NB4 (cell line): ENCODE measurements at regions not wholly inside any gene's neighbourhood (a gene's known extent, or its start where the extent isn't known, plus 50 kb on each side); places are given as distances from the start of the nearest gene placed in this dataset.

Source experiments
- DNase-seq: peaks from one replicate; pipeline ENCODE4 v3.0.0; 2010; ENCODE audit warnings: low read depth
- H3K4me3 ChIP-seq: one replicate; pipeline ENCODE4 v1.5.1; 2011; ENCODE audit warnings: mild to moderate bottlenecking, low read depth, low read length, moderate library complexity
- MYC ChIP-seq: IDR thresholded peaks from 2 replicates; pipeline ENCODE4 v1.6.1; 2011; ENCODE audit warnings: low read depth, low read length
- POLR2A ChIP-seq: IDR thresholded peaks from 2 replicates; pipeline ENCODE4 v1.6.1; 2011; ENCODE audit warnings: mild to moderate bottlenecking; ENCODE audit not compliant: insufficient read length; ENCODE audit errors: extremely low read depth
- TF ChIP-seq, protein P1 (sequence below): IDR thresholded peaks from one replicate; pipeline ENCODE4 v1.5.1; 2012; ENCODE audit warnings: low read depth, low read length
- TF ChIP-seq, protein P2 (sequence below): IDR thresholded peaks from 2 replicates; pipeline ENCODE4 v1.6.1; 2011; ENCODE audit warnings: low read depth, low read length

DNA sequence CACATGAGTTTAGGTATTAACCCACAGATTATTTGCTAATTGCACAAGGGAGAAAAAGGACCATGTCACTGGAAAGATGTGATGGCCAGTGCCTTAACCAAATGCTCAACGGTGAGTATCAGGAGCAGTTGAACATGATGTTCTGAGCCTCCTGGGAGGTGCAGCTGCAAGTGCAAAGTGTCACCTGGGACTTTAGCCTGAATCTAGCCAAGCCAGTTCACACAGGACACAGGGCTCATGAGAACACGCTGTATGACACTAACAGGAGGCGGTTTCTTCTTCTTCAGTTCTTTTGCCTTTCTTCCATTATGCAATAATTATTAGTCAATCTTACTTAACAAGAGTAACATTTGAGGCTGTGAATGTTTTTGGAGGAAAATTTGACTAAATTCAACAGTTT, 225.3 kb downstream of the THBS2 start:
- no peak overlapping the region for H3K4me3 ChIP-seq
- TF ChIP-seq, protein P1, sequence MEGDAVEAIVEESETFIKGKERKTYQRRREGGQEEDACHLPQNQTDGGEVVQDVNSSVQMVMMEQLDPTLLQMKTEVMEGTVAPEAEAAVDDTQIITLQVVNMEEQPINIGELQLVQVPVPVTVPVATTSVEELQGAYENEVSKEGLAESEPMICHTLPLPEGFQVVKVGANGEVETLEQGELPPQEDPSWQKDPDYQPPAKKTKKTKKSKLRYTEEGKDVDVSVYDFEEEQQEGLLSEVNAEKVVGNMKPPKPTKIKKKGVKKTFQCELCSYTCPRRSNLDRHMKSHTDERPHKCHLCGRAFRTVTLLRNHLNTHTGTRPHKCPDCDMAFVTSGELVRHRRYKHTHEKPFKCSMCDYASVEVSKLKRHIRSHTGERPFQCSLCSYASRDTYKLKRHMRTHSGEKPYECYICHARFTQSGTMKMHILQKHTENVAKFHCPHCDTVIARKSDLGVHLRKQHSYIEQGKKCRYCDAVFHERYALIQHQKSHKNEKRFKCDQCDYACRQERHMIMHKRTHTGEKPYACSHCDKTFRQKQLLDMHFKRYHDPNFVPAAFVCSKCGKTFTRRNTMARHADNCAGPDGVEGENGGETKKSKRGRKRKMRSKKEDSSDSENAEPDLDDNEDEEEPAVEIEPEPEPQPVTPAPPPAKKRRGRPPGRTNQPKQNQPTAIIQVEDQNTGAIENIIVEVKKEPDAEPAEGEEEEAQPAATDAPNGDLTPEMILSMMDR: no peak
- TF ChIP-seq, protein P2, sequence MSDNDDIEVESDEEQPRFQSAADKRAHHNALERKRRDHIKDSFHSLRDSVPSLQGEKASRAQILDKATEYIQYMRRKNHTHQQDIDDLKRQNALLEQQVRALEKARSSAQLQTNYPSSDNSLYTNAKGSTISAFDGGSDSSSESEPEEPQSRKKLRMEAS: no peak
- TF ChIP-seq MYC (no peak), POLR2A (no peak)
- no peak for DNase-seq

DNA sequence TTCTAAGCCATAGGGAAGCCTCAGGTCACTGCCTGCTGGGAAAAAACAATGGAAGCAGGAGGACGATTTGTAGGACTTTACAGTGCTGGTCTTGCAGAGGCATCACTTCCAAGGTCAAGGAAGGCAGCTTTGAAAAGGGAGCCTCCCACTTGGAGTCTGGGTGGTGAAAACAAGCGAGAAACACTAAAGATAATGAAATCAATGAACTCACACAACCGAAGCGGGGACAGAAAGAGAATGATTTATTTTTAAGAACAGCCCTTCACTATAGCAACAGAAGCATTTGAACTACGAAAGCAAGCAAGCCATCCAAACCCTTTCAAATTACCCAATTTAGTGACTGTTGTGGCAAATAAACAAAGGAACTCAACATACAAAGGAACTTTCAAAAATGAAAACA, 227.5 kb downstream of the THBS2 start:
- TF ChIP-seq, protein P2: no peak
- TF ChIP-seq MYC (no peak), POLR2A (no peak)
- TF ChIP-seq, protein P1: no peak
- DNase-seq: no peak
- H3K4me3 ChIP-seq: no peak overlapping the region

DNA sequence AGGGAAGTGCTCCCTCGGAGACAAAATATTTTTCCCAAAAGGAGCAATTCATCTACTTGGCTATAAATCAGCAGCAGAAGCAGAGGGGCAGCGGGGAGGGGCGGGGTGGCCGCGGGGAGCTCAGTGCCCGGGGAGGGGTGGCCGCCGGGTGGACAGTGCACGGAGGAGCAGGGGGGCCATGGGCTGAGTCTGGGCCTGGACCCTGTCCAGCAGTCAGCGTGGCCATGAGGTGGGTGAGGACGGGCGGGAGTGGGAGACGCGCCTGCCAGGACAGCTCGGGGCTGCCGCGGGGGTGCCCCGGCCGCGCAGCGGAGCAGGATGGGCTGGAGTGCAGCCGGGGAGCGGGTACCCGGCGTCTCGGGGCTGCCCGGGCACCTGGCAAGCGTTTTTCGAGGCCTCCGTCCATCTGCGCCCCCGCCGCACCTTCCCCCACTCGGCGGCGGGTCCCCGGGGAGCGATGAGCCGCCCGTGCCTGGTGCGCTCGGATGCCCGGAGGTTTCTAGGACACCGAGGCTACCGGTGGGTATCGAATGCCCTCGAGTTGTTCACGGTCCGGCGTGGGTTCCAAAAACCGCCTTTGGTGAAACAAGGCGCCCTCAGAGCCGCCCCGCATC, 229.5 kb downstream of the THBS2 start:
- H3K4me3 ChIP-seq: no peak overlapping the region
- no peak for DNase-seq
- TF ChIP-seq, protein P2: no peak
- TF ChIP-seq POLR2A (no peak), MYC (no peak)

DNA sequence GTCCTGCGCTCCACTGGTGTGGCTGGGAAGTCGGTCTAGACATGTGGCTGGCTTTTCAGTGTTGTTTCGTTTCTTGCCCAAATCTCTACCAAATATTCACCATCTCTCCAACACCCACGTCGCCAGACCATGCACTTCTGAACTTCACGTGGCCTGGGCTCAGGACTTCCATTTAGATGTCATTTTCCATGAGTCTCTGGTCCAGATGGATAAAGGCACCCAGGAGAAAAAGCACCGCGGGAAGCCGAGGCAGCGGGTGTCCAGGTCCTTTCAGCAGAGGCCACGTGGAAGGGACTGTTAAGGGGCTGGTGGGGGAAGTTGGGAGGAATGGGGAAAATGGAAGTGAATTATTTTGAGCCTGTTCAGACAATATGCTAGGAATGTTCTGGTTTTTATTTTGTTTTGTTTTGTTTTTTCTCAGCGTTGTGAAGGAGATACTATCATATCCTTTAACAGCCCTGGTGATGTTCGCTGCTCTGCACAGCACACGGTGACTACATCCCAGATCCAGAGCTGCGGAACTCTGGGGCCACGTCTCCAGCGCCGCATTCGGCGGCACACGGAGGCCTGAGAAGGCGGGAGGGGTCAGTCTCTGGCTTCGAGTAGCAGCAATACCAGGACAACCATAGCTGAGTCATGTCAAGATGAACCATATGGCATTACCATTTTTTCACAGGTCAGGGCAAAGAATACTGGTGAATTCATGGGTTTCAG, 230.3 kb downstream of the THBS2 start:
- no peak overlapping the region for H3K4me3 ChIP-seq
- no peak for DNase-seq
- TF ChIP-seq MYC (no peak), POLR2A (no peak)
- TF ChIP-seq, protein P2: no peak
- TF ChIP-seq, protein P1: no peak

DNA sequence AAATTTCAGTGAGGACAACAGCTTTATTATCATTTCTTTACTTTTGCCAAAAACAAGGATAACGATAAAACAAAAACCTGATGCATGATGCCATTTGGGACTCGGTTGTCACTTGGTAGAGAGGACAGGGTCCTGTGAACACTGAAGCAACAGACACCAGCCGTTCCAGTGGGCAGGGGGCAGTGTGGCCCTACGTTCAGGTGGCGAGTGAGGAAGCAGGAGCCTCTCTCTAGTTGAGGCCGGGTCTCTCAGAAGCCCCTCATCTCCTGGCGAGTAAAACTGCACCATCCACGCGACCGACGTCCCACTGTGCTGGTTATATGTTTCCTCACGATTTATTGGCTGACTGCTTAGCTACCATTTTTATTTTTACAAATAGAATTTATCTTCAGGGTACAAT, 231.6 kb downstream of the THBS2 start:
- TF ChIP-seq, protein P2: no peak
- TF ChIP-seq, protein P1: no peak
- no peak for TF ChIP-seq MYC
- TF ChIP-seq POLR2A: no peak
- H3K4me3 ChIP-seq: no peak overlapping the region
- DNase-seq: no peak

DNA sequence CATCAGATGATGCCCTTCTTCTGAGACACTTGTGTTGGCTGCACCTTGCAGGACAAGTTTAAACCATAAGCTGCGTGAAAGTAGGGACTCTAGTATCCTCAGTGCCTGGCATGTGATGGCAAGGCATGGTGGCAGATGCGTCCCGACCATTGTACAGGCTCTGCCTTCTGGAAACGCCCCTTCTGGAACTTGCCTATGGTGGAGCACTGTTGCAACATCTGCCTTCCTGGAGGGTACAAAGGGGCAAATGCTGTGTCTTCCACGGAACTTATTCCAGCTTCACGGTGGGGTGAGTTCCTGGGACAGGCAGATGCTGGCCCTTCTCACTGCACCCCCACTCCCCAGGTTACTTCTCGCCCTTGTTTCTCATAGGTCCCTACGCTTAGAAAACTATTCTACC, 232.8 kb downstream of the THBS2 start:
- H3K4me3 ChIP-seq: no peak overlapping the region
- no peak for DNase-seq
- TF ChIP-seq, protein P2: no peak
- TF ChIP-seq MYC (no peak), POLR2A (no peak)
- TF ChIP-seq, protein P1: no peak
